ENCODE measurements at regions not wholly inside any gene's neighbourhood (a gene's known extent, or its start where the extent isn't known, plus 50 kb on each side); places are given as distances from the start of the nearest gene placed in this dataset.

GRCh38 chr22:48051796-48052620 is 1289.6 kb downstream of the TBC1D22A start:
- DNase-seq (ENCODE audit: low read depth) = no peak
- TF ChIP-seq, protein P1, sequence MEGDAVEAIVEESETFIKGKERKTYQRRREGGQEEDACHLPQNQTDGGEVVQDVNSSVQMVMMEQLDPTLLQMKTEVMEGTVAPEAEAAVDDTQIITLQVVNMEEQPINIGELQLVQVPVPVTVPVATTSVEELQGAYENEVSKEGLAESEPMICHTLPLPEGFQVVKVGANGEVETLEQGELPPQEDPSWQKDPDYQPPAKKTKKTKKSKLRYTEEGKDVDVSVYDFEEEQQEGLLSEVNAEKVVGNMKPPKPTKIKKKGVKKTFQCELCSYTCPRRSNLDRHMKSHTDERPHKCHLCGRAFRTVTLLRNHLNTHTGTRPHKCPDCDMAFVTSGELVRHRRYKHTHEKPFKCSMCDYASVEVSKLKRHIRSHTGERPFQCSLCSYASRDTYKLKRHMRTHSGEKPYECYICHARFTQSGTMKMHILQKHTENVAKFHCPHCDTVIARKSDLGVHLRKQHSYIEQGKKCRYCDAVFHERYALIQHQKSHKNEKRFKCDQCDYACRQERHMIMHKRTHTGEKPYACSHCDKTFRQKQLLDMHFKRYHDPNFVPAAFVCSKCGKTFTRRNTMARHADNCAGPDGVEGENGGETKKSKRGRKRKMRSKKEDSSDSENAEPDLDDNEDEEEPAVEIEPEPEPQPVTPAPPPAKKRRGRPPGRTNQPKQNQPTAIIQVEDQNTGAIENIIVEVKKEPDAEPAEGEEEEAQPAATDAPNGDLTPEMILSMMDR (IDR thresholded peaks at IDR 0.05; ENCODE audit: low read depth, low read length, missing control alignments) = no peak
- H3K4me3 ChIP-seq (ENCODE audit: low read depth, low read length) = no peak overlapping the region

DNA sequence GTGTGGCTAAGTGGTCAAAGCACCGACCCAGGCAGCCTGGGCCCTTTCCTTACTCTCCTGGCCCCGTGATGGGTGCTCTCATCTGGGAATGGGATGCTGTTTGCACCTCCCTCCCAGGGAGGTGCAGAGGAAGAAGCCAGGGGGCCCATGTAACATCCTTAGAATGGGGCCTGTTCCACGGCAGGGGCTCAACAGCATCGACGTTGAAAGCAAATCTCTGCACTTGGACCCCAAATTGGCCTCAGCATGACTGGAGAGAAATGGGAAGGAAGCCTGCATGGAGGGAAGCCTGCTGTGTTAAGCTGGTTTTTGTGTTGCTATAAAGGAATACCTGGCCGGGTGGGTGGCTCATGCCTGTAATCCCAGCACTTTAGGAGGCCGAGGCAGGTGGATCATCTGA is 1288.4 kb downstream of the TBC1D22A start:
- no peak for DNase-seq (ENCODE audit: low read depth)
- TF ChIP-seq, protein P1 (IDR thresholded peaks at IDR 0.05; ENCODE audit: low read depth, low read length, missing control alignments) = no peak
- no peak overlapping the region for H3K4me3 ChIP-seq (ENCODE audit: low read depth, low read length)

DNA sequence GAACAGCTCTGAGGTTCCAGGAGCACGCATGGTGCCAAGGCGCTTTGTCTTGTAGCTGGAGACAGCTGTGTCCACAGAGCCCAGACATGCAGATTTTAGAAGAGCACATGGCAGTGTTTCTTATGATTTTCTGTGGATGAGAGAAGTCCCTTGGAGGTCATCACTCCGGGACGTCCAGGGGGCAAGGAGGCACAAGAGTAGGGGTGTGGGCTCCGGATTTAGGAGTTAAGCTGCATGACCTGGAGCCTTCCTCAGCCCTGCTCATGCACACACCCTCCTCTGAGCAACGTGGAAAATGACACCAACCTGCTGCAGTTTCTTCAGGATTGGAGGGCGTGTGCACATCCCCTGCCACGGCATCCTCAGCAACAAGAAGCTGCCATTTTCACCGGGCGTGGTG is 1286.7 kb downstream of the TBC1D22A start:
- no peak overlapping the region for H3K4me3 ChIP-seq (ENCODE audit: low read depth, low read length)
- no peak for DNase-seq (ENCODE audit: low read depth)
- TF ChIP-seq, protein P1 (IDR thresholded peaks at IDR 0.05; ENCODE audit: low read depth, low read length, missing control alignments) = no peak

- TF ChIP-seq, protein P1 (IDR thresholded peaks at IDR 0.05; ENCODE audit: low read depth, low read length, missing control alignments) = no peak
- H3K4me3 ChIP-seq (ENCODE audit: low read depth, low read length) = no peak overlapping the region
- DNase-seq (ENCODE audit: low read depth) = no peak
These were observed 1285.5 kb downstream of the TBC1D22A start for GRCh38 chr22:48047722-48048500.

GRCh38 chr22:48045369-48045768 is 1282.9 kb downstream of the TBC1D22A start:
- TF ChIP-seq, protein P1 (IDR thresholded peaks at IDR 0.05; ENCODE audit: low read depth, low read length, missing control alignments) = no peak
- DNase-seq (ENCODE audit: low read depth) = peak; percentile 66
- H3K4me3 ChIP-seq (ENCODE audit: low read depth, low read length) = no peak overlapping the region

DNA sequence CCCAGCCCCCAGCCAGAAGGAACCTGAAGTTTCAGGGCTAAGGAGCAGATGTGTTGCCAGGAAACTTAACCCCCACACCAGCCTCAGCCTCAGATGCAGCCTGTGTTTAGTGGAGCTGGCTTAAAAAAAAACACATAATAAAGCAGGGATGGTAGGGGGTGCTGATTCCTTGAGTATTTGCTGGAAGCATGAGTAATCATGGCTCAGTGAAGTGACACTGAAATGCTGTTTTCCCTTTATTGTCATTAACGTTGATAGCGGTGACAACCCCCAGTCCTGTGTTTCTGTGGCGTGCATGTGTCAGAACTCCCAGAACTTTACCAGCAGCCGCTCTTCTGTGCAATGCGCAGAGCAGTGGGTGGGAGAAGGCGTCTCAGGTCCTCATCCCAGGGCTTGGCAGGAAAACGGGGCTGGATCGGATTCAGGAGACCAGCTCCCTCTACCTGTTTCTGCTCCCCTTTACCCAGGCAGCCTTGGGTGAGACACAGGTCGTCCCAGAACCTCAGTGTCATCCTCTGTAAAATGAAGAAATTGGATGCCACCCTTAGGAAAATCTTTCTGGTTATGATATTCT is 1282.1 kb downstream of the TBC1D22A start:
- no peak for DNase-seq (ENCODE audit: low read depth)
- TF ChIP-seq, protein P1 (IDR thresholded peaks at IDR 0.05; ENCODE audit: low read depth, low read length, missing control alignments) = no peak
- H3K4me3 ChIP-seq (ENCODE audit: low read depth, low read length) = no peak overlapping the region
